ENCODE measurements at regions not wholly inside any gene's neighbourhood (a gene's known extent, or its start where the extent isn't known, plus 50 kb on each side); places are given as distances from the start of the nearest gene placed in this dataset.

DNA sequence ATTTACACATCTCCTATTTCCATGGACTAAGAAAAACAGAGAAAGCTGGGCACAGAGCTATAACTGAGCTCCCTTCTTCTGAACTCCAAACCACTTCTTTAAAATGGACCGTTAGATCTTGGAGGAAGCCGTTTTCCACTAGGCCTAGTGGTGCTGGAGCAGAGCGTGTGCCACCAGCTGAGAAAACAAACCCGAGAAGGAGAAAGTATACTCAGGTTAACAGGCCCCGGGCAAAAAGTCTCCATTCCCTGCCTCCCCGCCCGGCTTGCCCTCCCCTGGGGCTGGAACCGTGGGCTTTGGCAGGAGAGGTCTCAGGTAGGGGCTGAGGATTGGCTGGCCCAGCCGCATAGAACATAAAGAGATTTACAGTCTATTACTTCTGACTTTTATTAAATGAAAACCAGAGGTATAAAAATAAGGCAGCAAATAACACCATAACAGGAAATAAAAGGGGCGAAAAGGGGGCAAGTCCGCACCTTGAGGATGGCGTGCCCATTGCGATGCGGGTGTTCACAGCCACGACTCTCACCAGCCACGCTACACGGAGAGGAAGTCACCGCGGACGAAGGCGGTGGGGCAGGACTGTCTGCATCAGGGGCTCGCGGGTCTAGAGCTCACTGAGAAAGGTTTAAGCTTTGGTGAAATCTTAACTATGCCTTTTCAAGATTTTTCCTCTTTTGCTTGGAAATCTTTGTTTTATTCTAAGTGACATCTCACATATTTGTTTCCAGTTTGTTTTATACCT is 191.2 kb upstream of the GMDS start:
- Mint-ChIP-seq H3K9me3 (no peaks in the 10 kb centered on the region), H3K27ac (ENCODE audit: unreplicated experiment) (no peak overlapping the region), H3K36me3 (ENCODE audit: low read depth) (no peaks in the 10 kb centered on the region), H3K27me3 (ENCODE audit: low read depth) (no peaks in the 10 kb centered on the region), H3K4me1 (no peaks in the 10 kb centered on the region), H3K4me3 (no peak overlapping the region)
- no peak for TF ChIP-seq CTCF (conservative IDR thresholded peaks at IDR 0.05)
- no peak for DNase-seq (ENCODE audit: low read depth, low spot score)

- H3K9me3 Mint-ChIP-seq = no peaks in the 10 kb centered on the region
- no peaks in the 10 kb centered on the region for H3K4me1 Mint-ChIP-seq
- no peak overlapping the region for H3K27ac Mint-ChIP-seq (ENCODE audit: unreplicated experiment)
- no peaks in the 10 kb centered on the region for H3K36me3 Mint-ChIP-seq (ENCODE audit: low read depth)
- DNase-seq (ENCODE audit: low read depth, low spot score) = no peak
- no peak for TF ChIP-seq CTCF (conservative IDR thresholded peaks at IDR 0.05)
- no peak overlapping the region for H3K4me3 Mint-ChIP-seq
- no peaks in the 10 kb centered on the region for H3K27me3 Mint-ChIP-seq (ENCODE audit: low read depth)
These were observed 189.9 kb upstream of the GMDS start for GRCh38 chr6:2435323-2435722.

- no peak overlapping the region for H3K27ac Mint-ChIP-seq (ENCODE audit: unreplicated experiment)
- H3K9me3 Mint-ChIP-seq = no peaks in the 10 kb centered on the region
- DNase-seq (ENCODE audit: low read depth, low spot score) = no peak
- no peak overlapping the region for H3K4me3 Mint-ChIP-seq
- H3K27me3 Mint-ChIP-seq (ENCODE audit: low read depth) = no peaks in the 10 kb centered on the region
- TF ChIP-seq CTCF (conservative IDR thresholded peaks at IDR 0.05) = no peak
- H3K36me3 Mint-ChIP-seq (ENCODE audit: low read depth) = no peaks in the 10 kb centered on the region
- no peaks in the 10 kb centered on the region for H3K4me1 Mint-ChIP-seq
These were observed 189.5 kb upstream of the GMDS start for GRCh38 chr6:2434912-2435311.

- Mint-ChIP-seq H3K36me3 (ENCODE audit: low read depth) (no peaks in the 10 kb centered on the region), H3K4me1 (no peaks in the 10 kb centered on the region), H3K4me3 (no peak overlapping the region), H3K27ac (ENCODE audit: unreplicated experiment) (no peak overlapping the region), H3K27me3 (ENCODE audit: low read depth) (no peaks in the 10 kb centered on the region), H3K9me3 (no peaks in the 10 kb centered on the region)
- DNase-seq (ENCODE audit: low read depth, low spot score) = no peak
- no peak for TF ChIP-seq CTCF (conservative IDR thresholded peaks at IDR 0.05)
These were observed 188.7 kb upstream of the GMDS start for GRCh38 chr6:2434116-2434515.

DNA sequence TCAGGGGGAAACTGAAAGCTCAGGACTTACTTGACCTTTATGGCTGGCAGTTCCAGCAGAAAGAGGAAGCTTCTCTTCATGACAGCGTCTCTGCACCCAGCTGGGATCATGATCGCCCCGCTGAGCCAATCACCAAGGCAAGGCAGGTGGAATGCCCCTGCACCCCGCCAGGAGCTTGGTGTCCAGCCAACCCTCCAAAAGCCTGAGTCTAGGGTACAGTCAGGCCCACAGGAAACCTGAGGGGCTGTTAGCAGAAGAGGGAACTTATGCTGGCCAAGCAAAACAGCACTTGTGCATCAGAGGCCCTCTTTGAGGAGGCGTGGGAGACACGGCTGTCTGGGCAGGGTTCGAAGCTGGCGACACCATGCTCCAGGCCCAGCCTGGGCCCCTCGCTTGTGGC is 188.3 kb upstream of the GMDS start:
- DNase-seq (ENCODE audit: low read depth, low spot score) = no peak
- H3K27ac Mint-ChIP-seq (ENCODE audit: unreplicated experiment) = no peak overlapping the region
- no peak overlapping the region for H3K4me3 Mint-ChIP-seq
- no peak for TF ChIP-seq CTCF (conservative IDR thresholded peaks at IDR 0.05)
- H3K36me3 Mint-ChIP-seq (ENCODE audit: low read depth) = no peaks in the 10 kb centered on the region
- H3K9me3 Mint-ChIP-seq = no peaks in the 10 kb centered on the region
- no peaks in the 10 kb centered on the region for H3K4me1 Mint-ChIP-seq
- H3K27me3 Mint-ChIP-seq (ENCODE audit: low read depth) = no peaks in the 10 kb centered on the region

All from neural crest cell (in vitro differentiated cells).